ENCODE measurements at regions not wholly inside any gene's neighbourhood (a gene's known extent, or its start where the extent isn't known, plus 50 kb on each side); places are given as distances from the start of the nearest gene placed in this dataset.

GRCh38 chr6:125658759-125659431, 90.5 kb upstream of the HEY2 start:
- Histone ChIP-seq H3K9ac (ENCODE audit: insufficient read depth in 1 of 2, low read length in 2 of 2) (no peak overlapping the region), H3K4me3 (no peak overlapping the region), H3K27ac (ENCODE audit: low read depth in 1 of 2, low read length in 1 of 2) (no peak overlapping the region), H3K27me3 (ENCODE audit: control insufficient read depth in 3 of 3, insufficient read depth in 3 of 3, low read length in 2 of 3) (no peaks in the 10 kb centered on the region), H3K4me1 (ENCODE audit: control insufficient read depth in 5 of 5, insufficient read depth in 5 of 5, low read length in 5 of 5) (no peaks in the 10 kb centered on the region), H3K9me3 (ENCODE audit: control insufficient read depth in 4 of 4, insufficient read depth in 3 of 4, low read length in 3 of 4) (peaks cover 0 to 1% (median 0%) of the 10 kb centered on the region in 4 donors), H3K36me3 (ENCODE audit: control insufficient read depth in 4 of 4, insufficient read depth in 4 of 4, low read length in 4 of 4) (no peaks in the 10 kb centered on the region)
- DNase-seq (no peak), ATAC-seq (ENCODE audit: insufficient read depth, low FRiP score) (no peak)
- 67 to 81% methylated on average over 4 of the region's 4 CpGs for WGBS, 2 donors
- no peak for TF ChIP-seq CTCF (IDR thresholded peaks at IDR 0.05; ENCODE audit: control extremely low read depth, extremely low read depth)

- Histone ChIP-seq H3K4me1 (ENCODE audit: control insufficient read depth in 5 of 5, insufficient read depth in 5 of 5, low read length in 5 of 5) (no peaks in the 10 kb centered on the region), H3K27ac (ENCODE audit: low read depth in 1 of 2, low read length in 1 of 2) (no peak overlapping the region), H3K4me3 (no peak overlapping the region), H3K9ac (ENCODE audit: insufficient read depth in 1 of 2, low read length in 2 of 2) (no peak overlapping the region), H3K36me3 (ENCODE audit: control insufficient read depth in 4 of 4, insufficient read depth in 4 of 4, low read length in 4 of 4) (no peaks in the 10 kb centered on the region), H3K9me3 (ENCODE audit: control insufficient read depth in 4 of 4, insufficient read depth in 3 of 4, low read length in 3 of 4) (peaks cover 0 to 1% (median 0%) of the 10 kb centered on the region in 4 donors), H3K27me3 (ENCODE audit: control insufficient read depth in 3 of 3, insufficient read depth in 3 of 3, low read length in 2 of 3) (no peaks in the 10 kb centered on the region)
- TF ChIP-seq CTCF (IDR thresholded peaks at IDR 0.05; ENCODE audit: control extremely low read depth, extremely low read depth), result no peak
- ATAC-seq (ENCODE audit: insufficient read depth, low FRiP score) (no peak), DNase-seq (no peak)
- 91 to 95% methylated on average over 1 of the region's 1 CpG for WGBS, 2 donors
Measured at GRCh38 chr6:125659887-125660286, 89.5 kb upstream of the HEY2 start.

- ATAC-seq (ENCODE audit: insufficient read depth, low FRiP score) (no peak), DNase-seq (no peak)
- Histone ChIP-seq H3K9me3 (ENCODE audit: control insufficient read depth in 4 of 4, insufficient read depth in 3 of 4, low read length in 3 of 4) (peaks cover 0 to 1% (median 0%) of the 10 kb centered on the region in 4 donors), H3K27ac (ENCODE audit: low read depth in 1 of 2, low read length in 1 of 2) (no peak overlapping the region), H3K27me3 (ENCODE audit: control insufficient read depth in 3 of 3, insufficient read depth in 3 of 3, low read length in 2 of 3) (no peaks in the 10 kb centered on the region), H3K36me3 (ENCODE audit: control insufficient read depth in 4 of 4, insufficient read depth in 4 of 4, low read length in 4 of 4) (no peaks in the 10 kb centered on the region), H3K4me1 (ENCODE audit: control insufficient read depth in 5 of 5, insufficient read depth in 5 of 5, low read length in 5 of 5) (no peaks in the 10 kb centered on the region), H3K4me3 (no peak overlapping the region), H3K9ac (ENCODE audit: insufficient read depth in 1 of 2, low read length in 2 of 2) (no peak overlapping the region)
- TF ChIP-seq CTCF (IDR thresholded peaks at IDR 0.05; ENCODE audit: control extremely low read depth, extremely low read depth), result no peak
- WGBS, 2 donors, result 84 to 89% methylated on average over 4 of the region's 4 CpGs
Measured at GRCh38 chr6:125662296-125662695, 87.1 kb upstream of the HEY2 start.
